NB4 (cell line): ENCODE measurements at regions not wholly inside any gene's neighbourhood (a gene's known extent, or its start where the extent isn't known, plus 50 kb on each side); places are given as distances from the start of the nearest gene placed in this dataset.
"Not testable (repeated sequence)": the region's sequence is repeated elsewhere in the genome, so short reads cannot be mapped to it uniquely, and the experiment has no call there.

Experiments
- CTCF ChIP-seq: IDR thresholded peaks from one replicate; pipeline ENCODE4 v1.5.1; 2012; ENCODE audit warnings: low read depth, low read length
- MYC ChIP-seq: IDR thresholded peaks from 2 replicates; pipeline ENCODE4 v1.6.1; 2011; ENCODE audit warnings: low read depth, low read length
- POLR2A ChIP-seq: IDR thresholded peaks from 2 replicates; pipeline ENCODE4 v1.6.1; 2011; ENCODE audit warnings: mild to moderate bottlenecking; ENCODE audit not compliant: insufficient read length; ENCODE audit errors: extremely low read depth
- TF ChIP-seq, protein P1 (sequence below): IDR thresholded peaks from 2 replicates; pipeline ENCODE4 v1.6.1; 2011; ENCODE audit warnings: low read depth, low read length

DNA sequence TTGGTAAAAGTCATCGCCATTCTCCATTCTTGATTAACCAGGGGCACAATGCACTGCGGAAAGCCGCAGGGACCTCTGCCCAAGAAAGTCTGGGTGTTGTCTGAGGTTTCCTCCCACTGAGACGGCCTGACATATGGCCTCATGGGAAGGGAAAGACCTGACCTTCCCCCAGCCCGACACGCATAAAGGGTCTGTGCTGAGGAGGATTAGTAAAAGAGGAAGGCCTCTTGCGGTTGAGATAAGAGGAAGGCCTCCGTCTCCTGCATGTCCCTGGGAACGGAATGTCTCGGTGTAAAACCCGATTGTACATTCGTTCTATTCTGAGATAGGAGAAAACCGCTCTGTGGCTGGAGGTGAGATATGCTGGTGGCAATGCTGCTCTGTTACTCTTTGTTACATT, 704.3 kb upstream of the NECTIN3 start:
- TF ChIP-seq POLR2A, CTCF, MYC: not testable (repeated sequence)
- TF ChIP-seq, protein P1, sequence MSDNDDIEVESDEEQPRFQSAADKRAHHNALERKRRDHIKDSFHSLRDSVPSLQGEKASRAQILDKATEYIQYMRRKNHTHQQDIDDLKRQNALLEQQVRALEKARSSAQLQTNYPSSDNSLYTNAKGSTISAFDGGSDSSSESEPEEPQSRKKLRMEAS: not testable (repeated sequence)
